ENCODE measurements at regions not wholly inside any gene's neighbourhood (a gene's known extent, or its start where the extent isn't known, plus 50 kb on each side); places are given as distances from the start of the nearest gene placed in this dataset.
"Not testable (repeated sequence)": the region's sequence is repeated elsewhere in the genome, so short reads cannot be mapped to it uniquely, and the experiment has no call there.

GRCh38 chr5:124796495-124796894 lies 50.1 kb upstream of the ZNF608 start:
- DNase-seq (ENCODE audit: low read depth in 2 of 2): no peak

GRCh38 chr5:124797665-124798087 lies 51.2 kb upstream of the ZNF608 start:
- no peak for DNase-seq (ENCODE audit: low read depth in 2 of 2)

GRCh38 chr5:124798890-124799289 lies 52.5 kb upstream of the ZNF608 start:
- DNase-seq (ENCODE audit: low read depth in 2 of 2): no peak

- DNase-seq (ENCODE audit: low read depth in 2 of 2): no peak
Observed at GRCh38 chr5:124801551-124801950, 55.1 kb upstream of the ZNF608 start.

- DNase-seq (ENCODE audit: low read depth in 2 of 2): no peak
Observed at GRCh38 chr5:124803617-124804323, 57.3 kb upstream of the ZNF608 start.

- DNase-seq (ENCODE audit: low read depth in 2 of 2): no peak
Observed at GRCh38 chr5:124806026-124806372, 59.6 kb upstream of the ZNF608 start.

GRCh38 chr5:124806373-124807077 lies 60.1 kb upstream of the ZNF608 start:
- DNase-seq (ENCODE audit: low read depth in 2 of 2): no peak

GRCh38 chr5:124808842-124809268 lies 62.4 kb upstream of the ZNF608 start:
- no peak for DNase-seq (ENCODE audit: low read depth in 2 of 2)

GRCh38 chr5:124810396-124811006 lies 64.1 kb upstream of the ZNF608 start:
- no peak for DNase-seq (ENCODE audit: low read depth in 2 of 2)

- no peak for DNase-seq (ENCODE audit: low read depth in 2 of 2)
Observed at GRCh38 chr5:124812771-124813358, 66.4 kb upstream of the ZNF608 start.

- no peak for DNase-seq (ENCODE audit: low read depth in 2 of 2)
Observed at GRCh38 chr5:124816381-124816780, 69.9 kb upstream of the ZNF608 start.

GRCh38 chr5:124819201-124819600 lies 72.8 kb upstream of the ZNF608 start:
- DNase-seq (ENCODE audit: low read depth in 2 of 2): no peak

GRCh38 chr5:124822647-124823046 lies 76.2 kb upstream of the ZNF608 start:
- DNase-seq (ENCODE audit: low read depth in 2 of 2): no peak

- DNase-seq (ENCODE audit: low read depth in 2 of 2): no peak
Observed at GRCh38 chr5:124823380-124823779, 76.9 kb upstream of the ZNF608 start.

GRCh38 chr5:124824637-124825158 lies 78.3 kb upstream of the ZNF608 start:
- no peak for DNase-seq (ENCODE audit: low read depth in 2 of 2)

- DNase-seq (ENCODE audit: low read depth in 2 of 2): no peak
Observed at GRCh38 chr5:124825250-124825982, 79.0 kb upstream of the ZNF608 start.

- DNase-seq (ENCODE audit: low read depth in 2 of 2): no peak
Observed at GRCh38 chr5:124825983-124826337, 79.5 kb upstream of the ZNF608 start.

GRCh38 chr5:124828731-124829234 lies 82.3 kb upstream of the ZNF608 start:
- no peak for DNase-seq (ENCODE audit: low read depth in 2 of 2)

GRCh38 chr5:124831687-124832240 lies 85.3 kb upstream of the ZNF608 start:
- no peak for DNase-seq (ENCODE audit: low read depth in 2 of 2)

GRCh38 chr5:124832510-124832909 lies 86.1 kb upstream of the ZNF608 start:
- no peak for DNase-seq (ENCODE audit: low read depth in 2 of 2)

GRCh38 chr5:124836314-124836713 lies 89.9 kb upstream of the ZNF608 start:
- DNase-seq (ENCODE audit: low read depth in 2 of 2): not testable (repeated sequence)
